ENCODE measurements at regions not wholly inside any gene's neighbourhood (a gene's known extent, or its start where the extent isn't known, plus 50 kb on each side); places are given as distances from the start of the nearest gene placed in this dataset.

DNA sequence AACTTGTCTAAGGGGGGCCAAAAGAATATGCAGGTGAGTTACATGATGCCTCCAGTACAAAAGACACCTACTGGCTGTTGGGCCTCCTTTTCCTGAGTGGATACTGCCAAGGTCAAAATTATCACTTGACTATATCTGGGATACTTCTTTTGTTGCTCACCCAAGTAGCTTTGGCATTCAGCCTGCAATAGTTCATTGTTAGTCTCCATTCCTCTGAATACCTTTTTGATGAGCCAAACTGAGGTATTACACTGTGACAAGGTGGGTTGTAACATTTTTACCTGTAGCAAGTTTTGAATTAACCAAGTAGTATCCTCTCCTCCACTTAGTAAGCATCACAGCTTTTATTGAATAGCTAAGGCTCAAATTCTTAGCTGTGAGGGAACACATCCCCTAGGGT lies 408.0 kb downstream of the LRRIQ3 start:
- TF ChIP-seq, protein P1, sequence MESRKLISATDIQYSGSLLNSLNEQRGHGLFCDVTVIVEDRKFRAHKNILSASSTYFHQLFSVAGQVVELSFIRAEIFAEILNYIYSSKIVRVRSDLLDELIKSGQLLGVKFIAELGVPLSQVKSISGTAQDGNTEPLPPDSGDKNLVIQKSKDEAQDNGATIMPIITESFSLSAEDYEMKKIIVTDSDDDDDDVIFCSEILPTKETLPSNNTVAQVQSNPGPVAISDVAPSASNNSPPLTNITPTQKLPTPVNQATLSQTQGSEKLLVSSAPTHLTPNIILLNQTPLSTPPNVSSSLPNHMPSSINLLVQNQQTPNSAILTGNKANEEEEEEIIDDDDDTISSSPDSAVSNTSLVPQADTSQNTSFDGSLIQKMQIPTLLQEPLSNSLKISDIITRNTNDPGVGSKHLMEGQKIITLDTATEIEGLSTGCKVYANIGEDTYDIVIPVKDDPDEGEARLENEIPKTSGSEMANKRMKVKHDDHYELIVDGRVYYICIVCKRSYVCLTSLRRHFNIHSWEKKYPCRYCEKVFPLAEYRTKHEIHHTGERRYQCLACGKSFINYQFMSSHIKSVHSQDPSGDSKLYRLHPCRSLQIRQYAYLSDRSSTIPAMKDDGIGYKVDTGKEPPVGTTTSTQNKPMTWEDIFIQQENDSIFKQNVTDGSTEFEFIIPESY (IDR thresholded peaks at IDR 0.05) = no peak
- TF ChIP-seq POLR2A (IDR thresholded peaks at IDR 0.05; ENCODE audit: low read depth, low read length) (no peak), LARP7 (IDR thresholded peaks at IDR 0.05) (no peak), EZH2 (IDR thresholded peaks at IDR 0.05; ENCODE audit: borderline replicate concordance, control insufficient read depth, low read depth, low read length) (no peak), EED (IDR thresholded peaks at IDR 0.05; ENCODE audit: low read depth) (no peak), KLF5 (IDR thresholded peaks at IDR 0.05; ENCODE audit: partially characterized antibody) (no peak)
- TF ChIP-seq, protein P2, sequence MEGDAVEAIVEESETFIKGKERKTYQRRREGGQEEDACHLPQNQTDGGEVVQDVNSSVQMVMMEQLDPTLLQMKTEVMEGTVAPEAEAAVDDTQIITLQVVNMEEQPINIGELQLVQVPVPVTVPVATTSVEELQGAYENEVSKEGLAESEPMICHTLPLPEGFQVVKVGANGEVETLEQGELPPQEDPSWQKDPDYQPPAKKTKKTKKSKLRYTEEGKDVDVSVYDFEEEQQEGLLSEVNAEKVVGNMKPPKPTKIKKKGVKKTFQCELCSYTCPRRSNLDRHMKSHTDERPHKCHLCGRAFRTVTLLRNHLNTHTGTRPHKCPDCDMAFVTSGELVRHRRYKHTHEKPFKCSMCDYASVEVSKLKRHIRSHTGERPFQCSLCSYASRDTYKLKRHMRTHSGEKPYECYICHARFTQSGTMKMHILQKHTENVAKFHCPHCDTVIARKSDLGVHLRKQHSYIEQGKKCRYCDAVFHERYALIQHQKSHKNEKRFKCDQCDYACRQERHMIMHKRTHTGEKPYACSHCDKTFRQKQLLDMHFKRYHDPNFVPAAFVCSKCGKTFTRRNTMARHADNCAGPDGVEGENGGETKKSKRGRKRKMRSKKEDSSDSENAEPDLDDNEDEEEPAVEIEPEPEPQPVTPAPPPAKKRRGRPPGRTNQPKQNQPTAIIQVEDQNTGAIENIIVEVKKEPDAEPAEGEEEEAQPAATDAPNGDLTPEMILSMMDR (IDR thresholded peaks at IDR 0.05 in 2 of 3, conservative IDR thresholded peaks at IDR 0.05 in 1 of 3; ENCODE audit: control insufficient read depth in 2 of 3, extremely low read depth in 1 of 3, insufficient read depth in 1 of 3, low read depth in 3 of 3, low read length in 3 of 3) = no peak
